Epidermal melanocyte (primary cell): ENCODE measurements at regions not wholly inside any gene's neighbourhood (a gene's known extent, or its start where the extent isn't known, plus 50 kb on each side); places are given as distances from the start of the nearest gene placed in this dataset.
"Not testable (repeated sequence)": the region's sequence is repeated elsewhere in the genome, so short reads cannot be mapped to it uniquely, and the experiment has no call there.

Experiments
- DNase-seq: peaks from one replicate; pipeline ENCODE4 v3.0.0; 2011; ENCODE audit warnings: low spot score; ENCODE audit not compliant: insufficient read length

DNA sequence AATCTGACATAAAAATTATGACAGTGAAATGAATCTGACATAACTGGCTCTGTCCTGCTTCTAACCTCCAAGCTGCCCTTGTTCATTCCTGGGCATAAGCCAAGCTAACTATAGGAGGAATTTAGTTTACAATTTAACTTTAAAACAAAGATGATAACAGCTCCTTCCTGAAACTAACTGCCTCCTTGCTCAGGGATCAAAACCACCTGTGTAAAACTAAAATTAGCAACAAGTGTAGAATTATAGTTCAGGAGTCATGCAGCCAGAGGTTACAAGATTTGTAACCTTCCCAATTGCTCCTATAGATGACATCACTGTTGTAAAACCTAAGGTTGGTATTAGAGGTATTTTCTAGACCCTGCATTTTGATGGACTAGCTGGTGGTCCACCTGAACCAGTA, 256.4 kb upstream of the POM121L12 start:
- no peak for DNase-seq

DNA sequence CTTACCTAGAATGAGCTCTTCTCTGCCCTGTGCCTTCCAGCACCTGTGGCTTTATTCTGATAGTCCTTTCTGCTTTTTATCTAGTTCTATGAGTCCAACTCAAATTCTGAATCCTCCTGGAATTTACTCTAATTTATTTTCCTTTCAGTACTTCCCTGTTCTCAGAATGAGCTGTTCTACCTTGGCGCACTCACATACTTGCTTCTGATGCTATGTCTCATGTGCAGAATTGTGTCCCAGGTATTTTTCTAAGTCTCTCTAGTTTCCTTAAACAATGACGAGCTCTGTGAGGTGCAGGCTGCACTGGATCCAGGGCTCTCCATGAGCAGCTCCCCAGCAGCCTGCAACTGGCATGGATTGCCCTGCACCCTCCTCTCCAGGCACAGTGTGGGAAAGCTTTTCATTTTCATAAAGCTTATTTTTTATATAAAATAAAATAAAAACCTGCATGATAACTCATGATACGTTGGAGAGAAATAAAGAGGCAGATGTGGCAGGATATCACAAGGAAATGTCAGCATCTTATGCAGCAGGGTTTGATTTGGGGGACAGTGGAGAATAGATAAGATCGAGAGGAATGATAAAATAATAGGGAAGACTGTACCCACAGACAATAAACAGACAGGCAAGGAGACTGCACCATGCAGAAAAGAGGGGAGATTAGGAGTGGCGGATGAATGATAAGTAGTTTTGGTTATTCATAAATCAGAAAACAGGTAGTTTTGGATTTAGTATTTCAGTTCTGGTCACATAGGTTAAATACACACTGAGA, 258.2 kb upstream of the POM121L12 start:
- no peak for DNase-seq

DNA sequence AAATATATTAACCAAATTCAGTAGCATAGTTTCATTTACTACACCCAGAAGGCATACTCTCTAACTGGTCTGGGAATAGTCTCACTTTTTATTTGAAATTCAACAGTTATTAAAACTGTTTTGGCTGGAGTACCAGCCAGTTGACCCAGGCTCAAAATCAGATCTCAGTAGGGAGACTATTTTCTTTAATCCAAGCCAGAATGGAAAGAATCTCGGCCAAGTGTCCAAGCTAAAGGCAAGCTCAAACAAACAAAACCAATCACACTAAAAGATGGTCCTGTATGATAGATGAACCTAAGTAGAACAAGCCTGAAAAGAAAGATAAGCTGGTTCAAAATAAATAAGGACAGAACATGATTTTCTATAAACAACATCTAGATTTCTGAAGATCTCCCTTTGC, 259.6 kb upstream of the POM121L12 start:
- no peak for DNase-seq

DNA sequence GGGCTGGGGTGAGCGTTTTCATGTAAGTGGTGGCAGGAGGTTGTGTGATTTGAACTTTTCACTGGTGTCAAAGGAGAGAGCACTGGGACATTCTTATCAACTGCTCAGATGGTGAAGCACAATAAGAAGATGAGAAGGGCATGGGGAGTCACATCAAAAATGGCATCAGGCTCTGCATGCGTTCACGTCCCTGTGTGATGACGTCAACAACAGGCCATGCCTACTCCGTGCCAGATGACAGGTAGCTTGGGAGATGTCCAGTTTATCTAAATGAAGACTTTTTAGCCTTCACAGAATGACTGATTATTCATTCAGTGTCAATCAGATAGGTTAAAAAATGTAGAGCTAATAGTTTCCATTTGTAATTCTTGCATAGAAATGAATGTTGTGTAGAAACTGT, 264.3 kb upstream of the POM121L12 start:
- DNase-seq: no peak

DNA sequence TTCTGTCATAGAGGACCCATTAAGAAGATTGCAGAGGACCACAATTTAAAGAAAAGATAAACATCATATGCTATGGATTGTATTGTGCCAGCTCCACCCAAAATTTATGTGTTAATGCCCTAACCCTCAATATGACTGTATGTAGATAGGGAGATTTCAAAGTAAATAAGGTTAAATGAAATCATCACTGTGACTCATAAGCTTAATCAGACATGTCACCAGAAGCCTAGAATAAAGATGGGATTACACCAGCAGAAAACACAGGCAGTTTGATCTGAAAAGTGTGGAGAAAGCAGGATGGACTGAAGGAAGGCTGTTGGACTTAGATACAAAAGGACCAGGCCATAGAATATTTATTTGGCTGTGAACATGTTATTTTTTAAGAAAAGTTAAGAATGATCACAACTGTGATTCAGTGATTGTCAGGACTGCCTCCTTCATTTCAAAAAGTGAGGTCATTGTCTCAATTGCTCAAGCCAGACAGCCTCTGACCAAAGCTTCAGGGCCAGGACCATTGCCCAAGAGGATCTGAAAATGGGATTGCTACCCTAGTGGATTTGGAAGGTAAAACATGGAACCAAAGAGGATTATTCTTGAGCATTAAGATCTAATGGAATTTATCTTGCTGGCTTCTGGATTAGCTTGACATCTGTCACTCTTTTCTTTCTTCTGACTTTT, 270.8 kb upstream of the POM121L12 start:
- no peak for DNase-seq

DNA sequence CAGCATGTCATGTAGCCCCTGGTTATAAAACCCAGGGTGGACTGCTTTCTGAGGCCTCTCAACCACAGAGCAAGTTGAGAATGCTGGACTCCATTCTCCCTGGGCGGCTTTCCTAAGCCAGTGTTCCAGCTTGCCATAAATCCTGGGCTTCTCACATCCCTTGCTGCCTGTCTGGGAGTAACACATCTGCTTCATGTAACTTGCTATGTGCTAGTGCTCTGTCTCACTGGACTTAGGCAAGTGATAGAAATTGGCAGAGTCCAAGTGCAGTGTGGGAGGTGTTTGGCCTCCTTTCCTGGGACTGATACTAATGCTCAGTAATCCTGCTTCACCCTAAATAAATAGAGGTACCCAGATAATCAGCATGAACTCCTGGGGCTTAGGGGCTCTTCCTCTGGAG, 277.1 kb upstream of the POM121L12 start:
- no peak for DNase-seq

DNA sequence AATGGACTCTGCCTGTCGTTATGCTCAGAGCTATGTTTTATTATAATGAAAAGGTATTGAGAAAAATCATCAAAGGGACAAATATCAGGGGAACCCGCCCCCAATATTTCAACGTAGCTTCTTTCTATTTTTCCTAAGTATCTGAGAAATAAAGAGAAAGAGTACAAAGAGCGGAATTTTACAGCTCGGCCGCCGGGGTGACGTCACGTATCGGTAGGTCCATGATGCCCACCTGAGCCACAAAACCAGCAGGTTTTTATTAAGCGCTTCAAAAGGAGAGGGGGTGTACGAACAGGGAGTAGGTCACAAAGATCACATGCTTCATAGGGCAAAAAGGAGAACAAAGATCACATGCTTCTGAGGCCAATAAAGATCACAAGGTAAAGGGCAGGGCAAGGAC, 281.6 kb upstream of the POM121L12 start:
- DNase-seq: no peak

DNA sequence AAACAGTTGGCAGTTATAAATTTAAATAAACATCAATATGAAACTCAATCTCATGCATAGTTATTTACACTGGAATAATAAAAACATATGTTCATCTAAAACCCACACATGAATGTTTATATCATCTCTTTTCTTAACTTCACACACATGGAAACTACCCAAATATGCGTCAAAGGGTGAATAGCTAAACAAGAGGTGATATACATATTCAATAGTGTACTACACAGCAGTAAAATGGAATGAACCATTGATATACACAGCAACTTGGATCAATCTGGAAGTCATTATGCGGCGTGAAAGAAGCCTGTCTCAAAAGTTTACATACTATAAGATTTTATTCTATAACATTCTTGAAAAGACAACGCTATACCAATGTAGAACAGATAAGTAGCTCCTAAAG, 282.5 kb upstream of the POM121L12 start:
- no peak for DNase-seq

DNA sequence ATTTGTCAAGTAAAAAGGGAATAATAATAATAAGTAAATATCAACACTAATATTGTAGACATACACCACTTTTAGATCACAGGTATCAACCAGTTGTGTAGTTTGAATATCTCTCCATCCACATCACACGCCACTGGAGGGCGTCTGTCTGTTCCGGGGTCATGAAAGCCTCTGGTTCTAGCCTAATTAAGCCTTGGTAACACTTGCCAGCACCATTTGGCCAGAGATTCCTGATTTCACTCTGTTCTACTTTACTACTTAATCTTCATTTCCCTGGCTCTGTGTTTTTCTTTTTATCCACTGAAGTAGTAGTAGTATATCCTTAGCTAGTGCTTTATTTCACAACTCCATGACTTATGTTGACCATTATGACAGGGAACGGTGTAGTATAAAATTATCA, 285.6 kb upstream of the POM121L12 start:
- no peak for DNase-seq

DNA sequence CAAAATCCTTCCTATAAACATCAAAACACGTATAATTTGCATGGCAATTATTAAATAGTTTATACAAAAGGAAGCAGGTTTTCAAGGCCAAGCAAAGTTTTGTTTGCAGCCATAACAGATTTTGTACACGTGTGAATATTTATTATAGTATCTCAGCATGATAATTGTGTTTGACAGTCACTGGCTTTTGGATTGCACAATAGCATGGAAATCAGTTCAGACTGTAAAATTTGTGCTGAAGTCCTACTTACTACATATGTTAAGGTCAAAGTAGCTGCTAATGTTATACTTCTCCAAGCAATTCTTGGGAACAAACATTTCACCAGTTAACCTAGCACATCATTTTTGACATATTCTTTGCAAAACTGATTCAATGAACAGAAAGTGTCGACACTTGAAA, 287.6 kb upstream of the POM121L12 start:
- no peak for DNase-seq

DNA sequence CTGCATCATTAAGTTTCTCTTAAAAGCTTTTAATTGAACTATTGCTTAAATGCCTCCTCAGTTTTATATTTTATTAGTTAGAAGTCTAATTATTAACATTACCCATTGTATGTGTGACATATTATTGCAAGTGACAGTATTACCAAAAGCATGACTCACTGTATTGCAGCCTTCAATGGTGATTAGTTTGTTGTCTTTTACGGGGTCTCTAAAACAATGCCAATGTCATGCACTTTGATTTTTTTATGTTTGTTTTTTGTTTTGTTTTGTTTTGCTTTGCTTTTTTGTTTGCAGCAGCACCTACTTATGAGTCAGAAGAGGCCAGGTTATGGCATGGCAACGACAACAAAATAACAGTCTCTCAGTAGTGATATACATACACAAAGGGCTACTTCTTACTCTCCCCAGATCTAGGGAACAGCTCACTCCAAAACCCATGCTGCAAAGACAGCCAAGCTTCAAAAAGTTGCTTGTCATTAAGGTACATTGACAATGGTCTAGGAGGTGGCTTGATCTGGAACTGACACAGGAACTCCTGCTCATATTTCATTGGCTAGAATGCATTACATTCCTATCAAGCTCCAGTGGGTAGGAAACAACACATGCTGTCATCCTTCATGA, 293.7 kb upstream of the POM121L12 start:
- DNase-seq: no peak

DNA sequence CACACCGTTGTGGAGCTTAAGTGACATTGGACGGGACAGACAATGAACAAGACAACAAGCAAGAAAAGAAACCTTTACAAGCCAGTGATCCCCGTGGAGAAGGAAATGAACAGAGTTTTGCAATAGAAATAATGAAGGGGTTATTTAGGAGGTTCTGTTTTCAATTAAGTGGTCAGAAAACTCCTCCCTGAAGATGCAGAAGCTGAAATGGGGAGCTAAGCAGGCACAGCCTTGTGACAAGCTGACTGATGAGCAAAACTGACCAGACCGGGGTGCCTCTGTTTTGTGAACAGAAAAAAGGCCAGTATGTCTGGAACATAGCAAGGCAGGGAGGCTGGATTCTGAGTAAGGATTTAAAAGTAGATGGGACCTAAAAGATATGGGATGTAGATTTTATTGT, 299.8 kb upstream of the POM121L12 start:
- no peak for DNase-seq

DNA sequence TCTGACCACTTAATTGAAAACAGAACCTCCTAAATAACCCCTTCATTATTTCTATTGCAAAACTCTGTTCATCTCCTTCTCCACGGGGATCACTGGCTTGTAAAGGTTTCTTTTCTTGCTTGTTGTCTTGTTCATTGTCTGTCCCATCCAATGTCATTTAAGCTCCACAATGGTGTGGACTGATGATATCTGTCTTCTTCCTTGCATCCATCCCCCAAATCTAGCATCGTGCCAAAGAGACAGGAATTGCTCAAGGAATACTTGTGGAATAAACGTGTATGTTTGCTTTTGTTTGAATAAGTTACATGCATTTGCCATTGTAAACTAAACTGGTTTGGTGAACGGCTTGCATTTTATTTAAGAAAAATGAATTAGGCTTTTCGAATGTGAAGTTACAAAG, 306.8 kb upstream of the POM121L12 start:
- not testable (repeated sequence) for DNase-seq

DNA sequence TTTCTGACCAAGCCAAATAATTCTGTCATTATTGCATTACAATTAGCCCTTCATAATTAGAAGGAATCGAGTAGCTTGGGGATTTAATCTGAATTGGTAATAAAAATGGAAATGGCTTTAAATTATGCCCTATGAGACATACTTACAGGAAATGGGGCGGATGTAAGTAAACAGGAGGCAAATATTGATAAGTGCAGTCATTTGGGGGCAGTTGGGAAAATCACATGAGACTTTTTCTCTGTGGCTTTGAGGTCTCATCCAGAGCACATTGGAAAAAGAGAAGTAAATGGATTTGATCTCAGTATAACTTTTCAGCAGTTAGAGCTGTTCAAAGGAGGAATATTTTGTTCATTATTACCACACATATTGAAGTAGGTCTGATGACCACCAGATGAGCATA, 307.8 kb upstream of the POM121L12 start:
- DNase-seq: no peak

DNA sequence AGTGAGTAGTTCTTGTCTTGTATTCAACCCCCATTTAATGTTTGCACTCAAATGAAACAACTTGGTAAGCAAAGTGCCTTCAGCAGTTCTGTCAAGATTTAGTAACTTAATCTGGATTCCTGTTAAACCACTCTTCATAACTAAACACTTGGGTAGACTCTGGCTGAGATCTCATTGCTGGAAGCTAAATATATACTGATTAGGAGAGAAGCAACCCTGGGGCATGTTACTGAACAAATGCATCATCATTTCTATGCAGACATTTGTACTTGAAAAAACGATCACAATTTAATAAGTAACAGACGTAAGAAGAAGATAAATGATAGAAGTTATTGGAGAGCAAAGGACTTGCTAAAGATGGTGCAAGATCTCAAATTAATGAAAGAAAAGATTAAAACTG, 308.4 kb upstream of the POM121L12 start:
- no peak for DNase-seq

DNA sequence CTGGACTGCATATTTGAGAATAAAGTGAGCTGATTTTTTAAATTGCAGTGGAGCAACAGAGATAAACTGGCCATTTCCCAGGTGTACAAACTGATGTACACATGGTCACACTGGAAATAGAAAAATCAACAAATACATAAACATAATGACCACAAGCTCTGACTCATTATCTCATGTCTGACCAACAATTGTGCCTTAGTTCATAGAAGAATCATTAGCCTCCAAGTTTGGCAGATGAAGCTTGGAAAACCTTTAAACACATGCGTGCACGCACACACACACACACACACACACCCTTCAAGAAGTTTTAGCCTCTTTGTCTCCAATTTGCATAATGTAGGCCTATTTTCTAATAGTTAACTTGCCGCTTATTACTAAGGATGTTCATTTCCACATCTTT, 308.9 kb upstream of the POM121L12 start:
- DNase-seq: no peak

DNA sequence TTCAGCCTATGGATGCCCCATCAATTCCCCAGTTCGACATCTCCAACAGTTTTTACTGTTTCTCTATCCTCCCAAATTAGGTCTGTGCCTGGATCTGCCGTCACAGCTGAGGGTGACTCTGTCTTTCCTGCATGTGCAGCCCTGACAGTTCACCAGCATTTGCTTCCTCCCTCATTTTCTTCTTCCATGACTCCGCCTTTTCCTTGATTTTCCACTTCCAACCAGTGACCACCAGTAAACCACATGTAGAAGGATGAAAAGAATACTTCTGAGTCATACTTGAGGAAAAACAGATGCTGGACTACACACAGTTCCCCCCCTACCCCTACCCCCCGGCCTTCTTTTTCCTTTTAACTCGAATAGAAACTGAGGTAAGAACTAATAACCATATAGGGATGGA, 311.8 kb upstream of the POM121L12 start:
- no peak for DNase-seq

DNA sequence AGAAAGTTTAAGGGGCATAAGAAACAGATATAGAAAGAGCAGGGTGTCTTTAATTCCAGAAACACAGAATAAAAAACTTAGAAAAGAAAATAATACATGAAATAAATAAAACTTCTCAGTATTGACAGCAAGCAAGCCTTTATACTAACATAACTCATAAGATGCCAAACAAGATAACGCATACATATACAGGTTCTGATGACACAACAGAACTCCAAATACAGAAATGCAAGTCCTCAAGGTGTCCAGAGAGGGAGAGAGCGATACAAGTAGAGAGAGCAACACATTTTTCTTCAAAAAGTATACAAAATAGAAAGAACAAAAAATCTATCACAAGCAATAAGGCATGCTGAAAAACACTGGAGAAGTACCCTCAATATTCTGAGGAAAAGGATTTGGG, 314.6 kb upstream of the POM121L12 start:
- no peak for DNase-seq

DNA sequence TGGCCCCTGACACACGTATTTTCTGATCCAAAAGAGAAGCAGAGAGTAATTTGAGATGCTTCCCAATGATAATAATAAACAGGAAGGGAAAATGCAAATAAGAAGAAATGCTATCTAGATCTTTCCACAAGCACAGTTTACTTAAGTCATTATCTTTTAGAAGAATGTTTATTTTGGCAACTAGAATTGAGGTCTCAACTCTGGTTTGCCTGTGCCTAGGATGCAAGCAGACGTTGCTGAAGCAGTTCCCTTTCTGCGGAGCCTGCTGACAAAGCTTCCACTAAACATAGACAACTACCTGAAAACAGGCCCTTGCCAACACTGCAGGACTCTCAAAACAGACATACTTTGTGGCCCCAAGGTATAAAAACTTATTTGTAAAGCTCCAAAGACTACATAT, 315.8 kb upstream of the POM121L12 start:
- DNase-seq: no peak

DNA sequence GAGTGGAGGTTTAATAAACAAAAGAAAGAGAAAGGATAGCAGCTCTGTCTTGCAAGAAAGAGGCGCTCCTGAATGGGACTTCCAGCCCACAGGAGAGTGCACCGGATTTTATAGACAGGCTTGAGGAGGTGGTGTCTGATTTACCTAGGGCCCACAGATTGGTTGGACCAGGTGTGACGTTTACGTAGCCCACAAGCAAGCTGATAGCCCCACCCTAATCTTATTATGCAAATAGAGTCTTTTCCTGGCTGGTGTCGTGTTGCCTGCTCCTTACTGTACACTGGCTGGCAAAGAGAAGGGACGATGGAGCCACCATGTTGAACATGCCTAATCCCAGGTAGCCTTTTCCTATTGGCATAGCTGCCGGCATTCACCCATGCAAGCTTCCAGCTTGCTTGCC, 319.7 kb upstream of the POM121L12 start:
- no peak for DNase-seq

DNA sequence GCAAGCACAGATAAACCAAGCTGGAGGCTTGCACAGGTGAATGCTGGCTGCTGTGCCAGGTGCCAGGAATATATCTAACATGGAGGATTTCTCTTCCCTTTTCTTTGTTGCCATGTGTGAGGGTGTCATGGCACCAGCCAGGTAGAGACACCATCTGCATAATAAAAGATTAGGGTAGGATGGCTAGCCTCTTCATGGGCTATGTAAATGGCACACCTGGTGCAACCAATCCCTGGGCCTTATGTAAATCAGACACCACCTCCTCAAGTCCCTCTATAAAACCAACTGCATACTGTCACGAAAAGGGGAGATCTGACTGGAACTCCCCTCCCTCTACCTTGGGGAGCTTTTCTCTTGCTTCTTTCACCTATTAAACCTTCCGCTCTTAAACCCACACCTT, 322.5 kb upstream of the POM121L12 start:
- no peak for DNase-seq

DNA sequence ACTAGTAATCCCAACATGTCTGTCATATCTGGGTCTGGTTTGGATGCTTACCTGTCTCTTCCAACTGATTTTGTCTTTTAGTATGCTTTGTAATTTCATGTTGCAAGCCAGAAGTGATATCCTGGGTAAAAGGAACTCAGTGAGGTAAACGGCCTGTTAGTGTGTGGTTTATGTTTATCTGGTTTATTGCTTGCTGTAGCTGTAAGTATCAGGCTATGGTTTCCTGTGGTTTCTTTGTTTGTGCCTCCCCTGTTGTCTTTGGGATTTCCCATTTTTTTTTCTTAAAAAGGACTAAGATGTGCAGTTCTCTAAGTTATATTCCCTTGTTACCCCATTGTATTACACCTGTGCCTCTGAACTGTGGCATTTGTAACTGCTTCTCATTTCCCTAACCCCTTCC, 323.5 kb upstream of the POM121L12 start:
- DNase-seq: no peak

DNA sequence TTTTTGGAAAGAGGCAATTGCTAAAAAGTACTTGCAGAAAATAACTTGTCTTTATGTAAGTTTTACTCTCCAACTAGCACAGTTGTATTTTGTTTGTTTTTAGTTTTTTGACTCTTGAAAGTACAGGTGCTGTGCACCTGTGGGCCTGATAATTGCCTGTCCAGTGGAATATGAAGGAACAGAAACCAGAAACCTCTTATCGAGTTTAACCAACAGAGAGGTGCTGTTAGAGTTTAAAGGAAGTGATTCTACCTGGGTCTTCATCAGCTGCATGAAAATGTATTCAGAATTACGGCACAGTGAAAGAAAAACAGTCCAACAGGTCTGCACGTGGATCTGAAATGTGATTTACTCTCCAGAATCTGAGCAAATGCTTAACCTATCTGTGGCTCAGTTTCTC, 326.6 kb upstream of the POM121L12 start:
- no peak for DNase-seq
